WTC11 (cell line): ENCODE measurements at regions not wholly inside any gene's neighbourhood (a gene's known extent, or its start where the extent isn't known, plus 50 kb on each side); places are given as distances from the start of the nearest gene placed in this dataset.

ENCODE experiments used
- ATAC-seq: fragments of 200-7000 bp; cut with Tn5 transposase; 2 replicates; pipeline ENCODE4 v1.10.0; 2021; ENCODE audit warnings: mild to moderate bottlenecking, moderate library complexity
- CTCF ChIA-PET: fragments of 300-600 bp; sonication (Branson Sonifier 250); formaldehyde crosslinking; loops from one replicate; lab custom pipeline; 2021; ENCODE audit warnings: antibody characterized with exemption; lab: Charles Lee
- POLR2A ChIA-PET: fragments of 350-600 bp; sonication (Branson Sonifier 250); formaldehyde crosslinking; loops from one replicate; lab custom pipeline; 2021; ENCODE audit warnings: antibody characterized with exemption; lab: Charles Lee
- DNase-seq: peaks from one replicate; pipeline ENCODE4 v3.0.0; 2021; ENCODE audit warnings: low spot score
- H3K27ac Mint-ChIP-seq: 2 replicates; pipeline ENCODE4 v1.8.0; 2021; ENCODE audit warnings: mixed read lengths
- H3K27me3 Mint-ChIP-seq: 2 replicates; pipeline ENCODE4 v1.8.0; 2021; ENCODE audit warnings: low read depth, mild to moderate bottlenecking, moderate library complexity, mixed read lengths
- H3K36me3 Mint-ChIP-seq: 2 replicates; pipeline ENCODE4 v1.8.0; 2021; ENCODE audit warnings: mixed read lengths
- H3K4me1 Mint-ChIP-seq: 2 replicates; pipeline ENCODE4 v1.8.0; 2022; ENCODE audit warnings: mixed read lengths
- H3K4me3 Mint-ChIP-seq: 2 replicates; pipeline ENCODE4 v1.8.0; 2021; ENCODE audit warnings: mild to moderate bottlenecking, moderate library complexity, mixed read lengths
- H3K9me3 Mint-ChIP-seq: 2 replicates; pipeline ENCODE4 v1.8.0; 2021; ENCODE audit warnings: mixed read lengths
- AR ChIP-seq: fragments of 250-450 bp; sonication (Bioruptor Pico); IDR thresholded peaks from 2 replicates; pipeline ENCODE4 v1.9.0; 2021; ENCODE audit warnings: mild to moderate bottlenecking
- ATF1 ChIP-seq: sonication (generic); formaldehyde crosslinking; IDR thresholded peaks from 2 replicates; pipeline ENCODE4 v1.8.1; 2023; ENCODE audit warnings: mild to moderate bottlenecking, moderate library complexity, missing genetic modification reagents
- ATF3 ChIP-seq: sonication (generic); formaldehyde crosslinking; conservative IDR thresholded peaks from 2 replicates; pipeline ENCODE4 v1.8.1; 2022; ENCODE audit warnings: mild to moderate bottlenecking, missing genetic modification reagents
- ELF4 ChIP-seq: sonication (generic); formaldehyde crosslinking; IDR thresholded peaks from 2 replicates; pipeline ENCODE4 v1.8.1; 2022; ENCODE audit warnings: low read depth, mild to moderate bottlenecking, moderate library complexity, missing genetic modification reagents
- ESRRA ChIP-seq: sonication (generic); formaldehyde crosslinking; IDR thresholded peaks from 2 replicates; pipeline ENCODE4 v1.8.1; 2022; ENCODE audit warnings: mild to moderate bottlenecking, missing genetic modification reagents, borderline replicate concordance
- FOXP1 ChIP-seq: sonication (generic); formaldehyde crosslinking; IDR thresholded peaks from 2 replicates; pipeline ENCODE4 v1.8.0; 2022; ENCODE audit warnings: missing genetic modification reagents, mild to moderate bottlenecking, moderate library complexity, borderline replicate concordance
- HMGA2 ChIP-seq: fragments of 250-450 bp; sonication (Bioruptor Pico); IDR thresholded peaks from 2 replicates; pipeline ENCODE4 v1.4.0; 2021; ENCODE audit warnings: mild to moderate bottlenecking, moderate library complexity
- HMGXB4 ChIP-seq: sonication (generic); formaldehyde crosslinking; IDR thresholded peaks from 2 replicates; pipeline ENCODE4 v1.8.1; 2023; ENCODE audit warnings: mild to moderate bottlenecking, moderate library complexity, missing genetic modification reagents
- MXD4 ChIP-seq: fragments of 250-450 bp; sonication (Bioruptor Pico); IDR thresholded peaks from 2 replicates; pipeline ENCODE4 v1.8.0; 2021; ENCODE audit warnings: mild to moderate bottlenecking, moderate library complexity, borderline replicate concordance
- RORB ChIP-seq: fragments of 250-450 bp; sonication (Bioruptor Pico); IDR thresholded peaks from 2 replicates; pipeline ENCODE4 v1.9.0; 2021; ENCODE audit warnings: mild to moderate bottlenecking
- TP53 ChIP-seq: sonication (generic); formaldehyde crosslinking; IDR thresholded peaks from 2 replicates; pipeline ENCODE4 v1.8.1; 2023; ENCODE audit warnings: mild to moderate bottlenecking, missing genetic modification reagents
- ZNF317 ChIP-seq: sonication (generic); formaldehyde crosslinking; IDR thresholded peaks from 2 replicates; pipeline ENCODE4 v1.8.1; 2023; ENCODE audit warnings: low read depth, mild to moderate bottlenecking, moderate library complexity, missing genetic modification reagents, borderline replicate concordance
- ZNF416 ChIP-seq: fragments of 250-450 bp; sonication (Bioruptor Pico); IDR thresholded peaks from 2 replicates; pipeline ENCODE4 v1.9.0; 2021; ENCODE audit warnings: mild to moderate bottlenecking, inconsistent platforms
- ZNF423 ChIP-seq: fragments of 250-450 bp; sonication (Bioruptor Pico); IDR thresholded peaks from 2 replicates; pipeline ENCODE4 v2.1.2; 2022; ENCODE audit warnings: mild to moderate bottlenecking, moderate library complexity
- ZNF671 ChIP-seq: fragments of 250-450 bp; sonication (Bioruptor Pico); IDR thresholded peaks from 2 replicates; pipeline ENCODE4 v1.8.0; 2021; ENCODE audit warnings: mild to moderate bottlenecking
- TF ChIP-seq, protein P1 (sequence below): sonication (generic); formaldehyde crosslinking; IDR thresholded peaks from 2 replicates; pipeline ENCODE4 v1.8.0; 2023; ENCODE audit warnings: missing genetic modification reagents, mild to moderate bottlenecking, borderline replicate concordance
- TF ChIP-seq, protein P2 (sequence below): sonication (generic); formaldehyde crosslinking; IDR thresholded peaks from 2 replicates; pipeline ENCODE4 v1.8.0; 2022; ENCODE audit warnings: mild to moderate bottlenecking, missing genetic modification reagents
- TF ChIP-seq, protein P3 (sequence below): fragments of 250-450 bp; sonication (Bioruptor Pico); IDR thresholded peaks from 2 replicates; pipeline ENCODE4 v2.1.2; 2022; ENCODE audit warnings: mild to moderate bottlenecking, moderate library complexity

DNA sequence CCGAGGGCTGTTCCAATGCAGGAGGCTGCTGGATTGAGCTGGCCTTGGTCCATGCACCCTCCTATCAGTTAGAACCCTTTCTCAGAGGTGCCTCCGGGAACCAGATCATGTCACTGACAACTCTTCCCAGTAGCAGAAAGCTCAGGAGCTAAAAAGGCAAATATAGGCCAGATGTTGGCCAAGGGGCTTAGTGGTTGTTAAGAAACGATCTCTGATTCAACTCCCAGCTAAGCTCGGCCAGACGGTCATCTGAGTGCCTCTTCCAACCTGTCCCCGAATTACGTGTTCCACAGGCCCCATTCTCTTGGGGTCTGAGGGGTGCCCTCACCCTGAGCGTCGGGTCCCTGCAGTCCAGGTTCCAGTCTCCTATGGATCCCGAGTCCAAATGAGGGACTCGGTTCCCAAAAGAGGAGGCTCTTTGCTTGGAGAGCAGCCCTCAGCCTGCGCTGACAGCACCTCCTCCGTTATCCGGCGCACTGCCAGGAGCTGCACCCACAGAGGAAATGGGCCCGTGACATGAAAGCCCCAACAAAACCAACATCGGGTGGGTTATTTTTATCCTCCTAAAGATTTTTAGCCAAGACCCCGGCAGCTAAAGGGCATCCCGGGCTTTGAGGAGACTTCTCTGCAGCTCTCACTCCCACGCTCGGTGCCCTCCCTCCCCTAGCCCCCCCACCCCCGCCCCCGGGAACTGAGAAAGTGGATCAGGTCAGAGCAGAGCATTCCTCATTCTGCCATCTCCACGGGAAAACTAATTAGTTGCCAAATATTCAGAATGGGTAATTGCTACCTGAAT, 106.6 kb upstream of the ID2 start (continued):
- no peak for TF ChIP-seq ATF3 (CRISPR knock-in tag)
- TF ChIP-seq HMGXB4 (CRISPR knock-in tag) = no peak
- TF ChIP-seq HMGA2 = no peak
- no peak for TF ChIP-seq ESRRA (CRISPR knock-in tag)
- no peak for TF ChIP-seq TP53 (CRISPR knock-in tag)
- TF ChIP-seq AR = no peak
- TF ChIP-seq RORB = no peak
- TF ChIP-seq ZNF671 (CRISPR knock-in tag) = no peak
- TF ChIP-seq MXD4 (CRISPR knock-in tag) = no peak
- TF ChIP-seq, protein P1, sequence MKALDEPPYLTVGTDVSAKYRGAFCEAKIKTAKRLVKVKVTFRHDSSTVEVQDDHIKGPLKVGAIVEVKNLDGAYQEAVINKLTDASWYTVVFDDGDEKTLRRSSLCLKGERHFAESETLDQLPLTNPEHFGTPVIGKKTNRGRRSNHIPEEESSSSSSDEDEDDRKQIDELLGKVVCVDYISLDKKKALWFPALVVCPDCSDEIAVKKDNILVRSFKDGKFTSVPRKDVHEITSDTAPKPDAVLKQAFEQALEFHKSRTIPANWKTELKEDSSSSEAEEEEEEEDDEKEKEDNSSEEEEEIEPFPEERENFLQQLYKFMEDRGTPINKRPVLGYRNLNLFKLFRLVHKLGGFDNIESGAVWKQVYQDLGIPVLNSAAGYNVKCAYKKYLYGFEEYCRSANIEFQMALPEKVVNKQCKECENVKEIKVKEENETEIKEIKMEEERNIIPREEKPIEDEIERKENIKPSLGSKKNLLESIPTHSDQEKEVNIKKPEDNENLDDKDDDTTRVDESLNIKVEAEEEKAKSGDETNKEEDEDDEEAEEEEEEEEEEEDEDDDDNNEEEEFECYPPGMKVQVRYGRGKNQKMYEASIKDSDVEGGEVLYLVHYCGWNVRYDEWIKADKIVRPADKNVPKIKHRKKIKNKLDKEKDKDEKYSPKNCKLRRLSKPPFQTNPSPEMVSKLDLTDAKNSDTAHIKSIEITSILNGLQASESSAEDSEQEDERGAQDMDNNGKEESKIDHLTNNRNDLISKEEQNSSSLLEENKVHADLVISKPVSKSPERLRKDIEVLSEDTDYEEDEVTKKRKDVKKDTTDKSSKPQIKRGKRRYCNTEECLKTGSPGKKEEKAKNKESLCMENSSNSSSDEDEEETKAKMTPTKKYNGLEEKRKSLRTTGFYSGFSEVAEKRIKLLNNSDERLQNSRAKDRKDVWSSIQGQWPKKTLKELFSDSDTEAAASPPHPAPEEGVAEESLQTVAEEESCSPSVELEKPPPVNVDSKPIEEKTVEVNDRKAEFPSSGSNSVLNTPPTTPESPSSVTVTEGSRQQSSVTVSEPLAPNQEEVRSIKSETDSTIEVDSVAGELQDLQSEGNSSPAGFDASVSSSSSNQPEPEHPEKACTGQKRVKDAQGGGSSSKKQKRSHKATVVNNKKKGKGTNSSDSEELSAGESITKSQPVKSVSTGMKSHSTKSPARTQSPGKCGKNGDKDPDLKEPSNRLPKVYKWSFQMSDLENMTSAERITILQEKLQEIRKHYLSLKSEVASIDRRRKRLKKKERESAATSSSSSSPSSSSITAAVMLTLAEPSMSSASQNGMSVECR (CRISPR knock-in tag) = no peak

GRCh38 chr2:8575834-8576423, 105.9 kb upstream of the ID2 start:
- ChIA-PET POLR2A (no interaction called here), CTCF (interaction anchor here (1.0 kb wide), 1 partner anchor 11 kb away, joined by 3 read pairs; no protein-coding TSS in a partner anchor)
- Mint-ChIP-seq H3K4me3 (no peak overlapping the region), H3K9me3 (no peaks in the 10 kb centered on the region), H3K27ac (peak overlapping the region; percentile 10; the same call in 1 of the 2 replicates), H3K4me1 (peaks cover 77% of the 10 kb centered on the region), H3K27me3 (no peaks in the 10 kb centered on the region), H3K36me3 (no peaks in the 10 kb centered on the region)
- ATAC-seq = no peak
- DNase-seq = no peak
- TF ChIP-seq ATF1 (no peak), AR (no peak), ELF4 (CRISPR knock-in tag) (no peak), ZNF317 (CRISPR knock-in tag) (no peak), ZNF423 (CRISPR knock-in tag) (no peak), ZNF416 (CRISPR knock-in tag) (no peak), FOXP1 (CRISPR knock-in tag) (no peak), MXD4 (CRISPR knock-in tag) (no peak)
- TF ChIP-seq, protein P2, sequence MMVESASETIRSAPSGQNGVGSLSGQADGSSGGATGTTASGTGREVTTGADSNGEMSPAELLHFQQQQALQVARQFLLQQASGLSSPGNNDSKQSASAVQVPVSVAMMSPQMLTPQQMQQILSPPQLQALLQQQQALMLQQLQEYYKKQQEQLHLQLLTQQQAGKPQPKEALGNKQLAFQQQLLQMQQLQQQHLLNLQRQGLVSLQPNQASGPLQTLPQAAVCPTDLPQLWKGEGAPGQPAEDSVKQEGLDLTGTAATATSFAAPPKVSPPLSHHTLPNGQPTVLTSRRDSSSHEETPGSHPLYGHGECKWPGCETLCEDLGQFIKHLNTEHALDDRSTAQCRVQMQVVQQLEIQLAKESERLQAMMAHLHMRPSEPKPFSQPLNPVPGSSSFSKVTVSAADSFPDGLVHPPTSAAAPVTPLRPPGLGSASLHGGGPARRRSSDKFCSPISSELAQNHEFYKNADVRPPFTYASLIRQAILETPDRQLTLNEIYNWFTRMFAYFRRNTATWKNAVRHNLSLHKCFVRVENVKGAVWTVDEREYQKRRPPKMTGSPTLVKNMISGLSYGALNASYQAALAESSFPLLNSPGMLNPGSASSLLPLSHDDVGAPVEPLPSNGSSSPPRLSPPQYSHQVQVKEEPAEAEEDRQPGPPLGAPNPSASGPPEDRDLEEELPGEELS (CRISPR knock-in tag) = no peak
- TF ChIP-seq, protein P3, sequence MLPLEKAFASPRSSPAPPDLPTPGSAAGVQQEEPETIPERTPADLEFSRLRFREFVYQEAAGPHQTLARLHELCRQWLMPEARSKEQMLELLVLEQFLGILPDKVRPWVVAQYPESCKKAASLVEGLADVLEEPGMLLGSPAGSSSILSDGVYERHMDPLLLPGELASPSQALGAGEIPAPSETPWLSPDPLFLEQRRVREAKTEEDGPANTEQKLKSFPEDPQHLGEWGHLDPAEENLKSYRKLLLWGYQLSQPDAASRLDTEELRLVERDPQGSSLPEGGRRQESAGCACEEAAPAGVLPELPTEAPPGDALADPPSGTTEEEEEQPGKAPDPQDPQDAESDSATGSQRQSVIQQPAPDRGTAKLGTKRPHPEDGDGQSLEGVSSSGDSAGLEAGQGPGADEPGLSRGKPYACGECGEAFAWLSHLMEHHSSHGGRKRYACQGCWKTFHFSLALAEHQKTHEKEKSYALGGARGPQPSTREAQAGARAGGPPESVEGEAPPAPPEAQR (CRISPR knock-in tag) = no peak
